D721Med (cell line): ENCODE measurements at regions not wholly inside any gene's neighbourhood (a gene's known extent, or its start where the extent isn't known, plus 50 kb on each side); places are given as distances from the start of the nearest gene placed in this dataset.

Experiments
- DNase-seq: peaks from one replicate; pipeline ENCODE4 v3.0.0; 2011; ENCODE audit warnings: low spot score; ENCODE audit not compliant: insufficient read length
- FAIRE-seq: peaks from 2 replicates; lab custom pipeline; 2011; peaks lifted over from hg19 to GRCh38; lab: Jason Lieb, UNC
- CTCF ChIP-seq: IDR thresholded peaks from 2 replicates; pipeline ENCODE4 v1.5.1; 2012; ENCODE audit warnings: mild to moderate bottlenecking, control low read depth; ENCODE audit not compliant: insufficient read depth; ENCODE audit errors: missing control alignments

GRCh38 chr11:116282481-116282880, 490.3 kb downstream of the BUD13 start:
- DNase-seq (no peak), FAIRE-seq (no peak)
- no peak for TF ChIP-seq CTCF

GRCh38 chr11:116281173-116282160, 491.3 kb downstream of the BUD13 start:
- DNase-seq = no peak
- FAIRE-seq = no peak
- TF ChIP-seq CTCF = no peak

GRCh38 chr11:116279511-116279910, 493.3 kb downstream of the BUD13 start:
- DNase-seq = no peak
- no peak for FAIRE-seq
- no peak for TF ChIP-seq CTCF

GRCh38 chr11:116278076-116278475, 494.7 kb downstream of the BUD13 start:
- FAIRE-seq (peak; percentile 6), DNase-seq (no peak)
- TF ChIP-seq CTCF = no peak

- FAIRE-seq (no peak), DNase-seq (no peak)
- peak; percentile 65 for TF ChIP-seq CTCF
Observed at GRCh38 chr11:116276051-116277044, 496.4 kb downstream of the BUD13 start.

GRCh38 chr11:116275635-116276034, 497.2 kb downstream of the BUD13 start:
- no peak for FAIRE-seq
- DNase-seq = no peak
- no peak for TF ChIP-seq CTCF
